Endothelial cell of umbilical vein (primary cell): ENCODE measurements at regions not wholly inside any gene's neighbourhood (a gene's known extent, or its start where the extent isn't known, plus 50 kb on each side); places are given as distances from the start of the nearest gene placed in this dataset.

ENCODE experiments used
- BruUV-seq: library from RNA; stranded (reverse); fragments of 400-500 nt; replicated peaks from 2 replicates; lab custom pipeline; 2021; lab: Mats Ljungman, UMichigan
- CTCF ChIA-PET: fragments of 300-600, 350-600 bp; sonication (Branson Sonifier 250); formaldehyde crosslinking; loops from one replicate; lab custom pipeline; 2021; ENCODE audit warnings: antibody characterized with exemption, inconsistent platforms; lab: Charles Lee
- POLR2A ChIA-PET: fragments of 300-600, 350-600 bp; sonication (Branson Sonifier 250); formaldehyde crosslinking; loops from one replicate; lab custom pipeline; 2021; ENCODE audit warnings: antibody characterized with exemption, inconsistent platforms; lab: Charles Lee
- DNase-seq: peaks from one replicate; pipeline ENCODE4 v3.0.0-alpha.2; 2011; ENCODE audit warnings: low read depth, low spot score
- FAIRE-seq: peaks from 2 replicates; lab custom pipeline; 2011; peaks lifted over from hg19 to GRCh38; lab: Jason Lieb, UNC
- H2AFZ ChIP-seq: 2 replicates; pipeline ENCODE4 v1.6.0; 2012; ENCODE audit warnings: low read depth, low read length, control low read depth, inconsistent platforms
- H3K27ac ChIP-seq: 2 replicates; pipeline ENCODE4 v1.5.1; 2011; ENCODE audit warnings: low read depth, mild to moderate bottlenecking, control low read depth, low read length, moderate library complexity; ENCODE audit not compliant: insufficient read depth
- H3K27me3 ChIP-seq, 2 experiments: 2 replicates each; pipeline versions ENCODE4 v1.6.0 to v1.6.1; 2011; ENCODE audit warnings: low read length in 2 of 2, mixed read lengths in 1 of 2; ENCODE audit not compliant: control insufficient read depth in 2 of 2, insufficient read depth in 2 of 2
- H3K36me3 ChIP-seq, 2 experiments: 2 replicates in 1 of 2; 3 replicates in 1 of 2; pipeline ENCODE4 v1.5.1; 2011; ENCODE audit warnings: low read length in 2 of 2, mild to moderate bottlenecking in 1 of 2, moderate library complexity in 1 of 2; ENCODE audit not compliant: control insufficient read depth in 2 of 2, insufficient read depth in 2 of 2; ENCODE audit errors: extremely low read depth in 1 of 2
- H3K4me1 ChIP-seq: 3 replicates; pipeline ENCODE4 v1.5.1; 2011; ENCODE audit warnings: mild to moderate bottlenecking, low read length; ENCODE audit not compliant: control insufficient read depth, insufficient read depth; ENCODE audit errors: extremely low read depth
- H3K4me2 ChIP-seq: 2 replicates; pipeline ENCODE4 v1.6.1; 2011; ENCODE audit warnings: low read length, control low read depth, mixed read lengths; ENCODE audit not compliant: insufficient read depth
- H3K4me3 ChIP-seq, 3 experiments: fragments of 200-600 bp in 1 of 3; sonication (generic), shearing (Covaris generic) in 1 of 3; replicated peaks in 1 of 3; 2 replicates each; pipeline ENCODE4 v1.5.1; 2011 to 2016; ENCODE audit warnings: control low read depth in 3 of 3, low read length in 3 of 3, mild to moderate bottlenecking in 2 of 3, inconsistent platforms in 1 of 3, low read depth in 1 of 3, moderate library complexity in 1 of 3; ENCODE audit not compliant: insufficient read depth in 1 of 3
- H3K79me2 ChIP-seq: 2 replicates; pipeline ENCODE4 v1.6.0; 2012; ENCODE audit warnings: low read length, inconsistent platforms; ENCODE audit not compliant: control insufficient read depth, insufficient read depth
- H3K9ac ChIP-seq: replicated peaks from 2 replicates; pipeline ENCODE3; 2011; ENCODE audit warnings: low read length, control low read depth; ENCODE audit not compliant: insufficient read depth; ENCODE audit errors: extremely low read depth
- H3K9me1 ChIP-seq: replicated peaks from 3 replicates; pipeline ENCODE4 v1.6.0; 2011; ENCODE audit warnings: mild to moderate bottlenecking, low read length; ENCODE audit not compliant: control insufficient read depth, insufficient read depth; ENCODE audit errors: extremely low read depth
- H3K9me3 ChIP-seq: replicated peaks from 2 replicates; pipeline ENCODE4 v1.5.1; 2012; ENCODE audit warnings: low read length, inconsistent platforms; ENCODE audit not compliant: control insufficient read depth, insufficient read depth
- H4K20me1 ChIP-seq: replicated peaks from 2 replicates; pipeline ENCODE3; 2011; ENCODE audit warnings: mild to moderate bottlenecking, low read length; ENCODE audit not compliant: control insufficient read depth, insufficient read depth; ENCODE audit errors: extremely low read depth
- CTCF ChIP-seq, 2 donors: IDR thresholded peaks; 1 replicate in 1 of 2; 2 replicates in 1 of 2; pipeline ENCODE4 v1.5.1; 2011; ENCODE audit warnings: low read length in 2 of 2, mild to moderate bottlenecking in 2 of 2, moderate library complexity in 2 of 2, control low read depth in 1 of 2, inconsistent platforms in 1 of 2, low read depth in 1 of 2; ENCODE audit not compliant: insufficient read depth in 1 of 2; ENCODE audit errors: extremely low read depth in 1 of 2
- EZH2 ChIP-seq: IDR thresholded peaks from 2 replicates; pipeline ENCODE4 v1.6.1; 2012; ENCODE audit warnings: borderline replicate concordance, low read depth, mild to moderate bottlenecking, moderate library complexity, low read length, inconsistent platforms; ENCODE audit not compliant: severe bottlenecking
- FOS ChIP-seq: IDR thresholded peaks from 2 replicates; pipeline ENCODE4 v1.6.1; 2011; ENCODE audit warnings: mild to moderate bottlenecking, low read length, moderate library complexity, borderline replicate concordance; ENCODE audit not compliant: insufficient read depth
- GATA2 ChIP-seq: IDR thresholded peaks from 2 replicates; pipeline ENCODE4 v1.7.0; 2011; ENCODE audit warnings: low read depth, mild to moderate bottlenecking, moderate library complexity, mixed read lengths, low read length; ENCODE audit not compliant: insufficient read length, insufficient read depth
- JUN ChIP-seq: IDR thresholded peaks from 2 replicates; pipeline ENCODE4 v1.6.1; 2011; ENCODE audit warnings: borderline replicate concordance, low read depth; ENCODE audit not compliant: insufficient read length, insufficient read depth
- MAX ChIP-seq: IDR thresholded peaks from 2 replicates; pipeline ENCODE4 v1.6.1; 2011; ENCODE audit not compliant: insufficient read depth, insufficient read length
- MYC ChIP-seq: IDR thresholded peaks from one replicate; pipeline ENCODE4 v1.6.1; 2011; ENCODE audit warnings: mild to moderate bottlenecking, low read depth, low read length
- POLR2A ChIP-seq: IDR thresholded peaks from 2 replicates; pipeline ENCODE4 v1.6.1; 2012; ENCODE audit warnings: low read depth, mild to moderate bottlenecking, control low read depth, low read length
- POLR2AphosphoS5 ChIP-seq: IDR thresholded peaks from 2 replicates; pipeline ENCODE4 v1.6.1; 2012; ENCODE audit warnings: low read depth, mild to moderate bottlenecking, control low read depth, low read length, moderate library complexity; ENCODE audit not compliant: insufficient read depth
- dilution Hi-C: fragments of 300-500 bp; cut with MboI; formaldehyde crosslinking; loops from one replicate; pipeline ENCODE4 v1.15.0; 2019; ENCODE audit warnings: low sequenced_read_pairs; ENCODE audit not compliant: extremely low pct_ligation_motif_present
- intact Hi-C: fragments of 100-400 bp; cut with micrococcal nuclease; formaldehyde crosslinking; loops from one replicate; pipeline ENCODE4 v1.10.0; 2022

GRCh38 chr4:3862640-3863420, 96.6 kb downstream of the ADRA2C start:
- no peaks in the 10 kb centered on the region for H4K20me1 ChIP-seq
- no peaks in the 10 kb centered on the region for H3K9me1 ChIP-seq
- POLR2A ChIA-PET: no interaction called here
- H2AFZ ChIP-seq: no peak overlapping the region
- FAIRE-seq (peak; percentile 70), DNase-seq (peak; percentile 81)
- H3K4me1 ChIP-seq: peaks cover 4% of the 10 kb centered on the region
- no peak overlapping the region for H3K4me2 ChIP-seq
- no TSS peak for BruUV-seq
- no peaks in the 10 kb centered on the region for H3K9me3 ChIP-seq
- CTCF ChIA-PET: interaction anchor here (2.7 kb wide), 1 partner anchor 18 kb away, joined by 12 read pairs; no protein-coding TSS in a partner anchor
- no peaks in the 10 kb centered on the region for H3K79me2 ChIP-seq
- no peak overlapping the region for H3K9ac ChIP-seq
- H3K4me3 ChIP-seq: no peak overlapping the region
- H3K27ac ChIP-seq: no peak overlapping the region
- intact Hi-C loops (loop anchor here (1.0 to 5.0 kb wide), 2 partner anchors 17 to 331 kb away; partner anchors contain the start of gene LRPAP1), dilution Hi-C loops (no loop called here)
- TF ChIP-seq MYC: no peak
- no peak for TF ChIP-seq MAX
- no peak for TF ChIP-seq FOS
- no peak for TF ChIP-seq JUN
- no peak for TF ChIP-seq EZH2
- no peak for TF ChIP-seq CTCF (IDR thresholded peaks at IDR 0.05; ENCODE audit: extremely low read depth in 1 of 2, insufficient read depth in 1 of 2, low read depth in 1 of 2, low read length in 2 of 2)
- no peak for TF ChIP-seq POLR2A
- no peak for TF ChIP-seq GATA2
- no peak for TF ChIP-seq POLR2AphosphoS5
- no peaks in the 10 kb centered on the region for H3K36me3 ChIP-seq
- no peaks in the 10 kb centered on the region for H3K27me3 ChIP-seq
